DMS114 treated with DMSO at 0.1 percent for 48 hours (cell line): ENCODE measurements at regions not wholly inside any gene's neighbourhood (a gene's known extent, or its start where the extent isn't known, plus 50 kb on each side); places are given as distances from the start of the nearest gene placed in this dataset.

Experiments
- DNase-seq: peaks from one replicate; lab custom pipeline; 2025; ENCODE audit not compliant: unreplicated experiment; lab: John Stamatoyannopoulos, UW

- DNase-seq: no peak
Observed at GRCh38 chr5:6806668-6807067, 93.4 kb downstream of the TENT4A start.

- DNase-seq: no peak
Observed at GRCh38 chr5:6808462-6808861, 95.2 kb downstream of the TENT4A start.

GRCh38 chr5:6810641-6811405 lies 97.6 kb downstream of the TENT4A start:
- no peak for DNase-seq

GRCh38 chr5:6812091-6812490 lies 98.9 kb downstream of the TENT4A start:
- DNase-seq: no peak

- DNase-seq: no peak
Observed at GRCh38 chr5:6812800-6813731, 99.8 kb downstream of the TENT4A start.

- no peak for DNase-seq
Observed at GRCh38 chr5:6814816-6815215, 101.6 kb downstream of the TENT4A start.

GRCh38 chr5:6818594-6819511 lies 105.6 kb downstream of the TENT4A start:
- DNase-seq: no peak

GRCh38 chr5:6819521-6819920 lies 106.3 kb downstream of the TENT4A start:
- no peak for DNase-seq

GRCh38 chr5:6820851-6821479 lies 107.7 kb downstream of the TENT4A start:
- DNase-seq: peak; percentile 46

- no peak for DNase-seq
Observed at GRCh38 chr5:6822068-6822467, 108.8 kb downstream of the TENT4A start.

GRCh38 chr5:6822556-6823343 lies 109.5 kb downstream of the TENT4A start:
- peak; percentile 8 for DNase-seq

GRCh38 chr5:6823996-6824395 lies 110.8 kb downstream of the TENT4A start:
- peak; percentile 16 for DNase-seq

GRCh38 chr5:6825678-6826244 lies 112.5 kb downstream of the TENT4A start:
- DNase-seq: no peak

- no peak for DNase-seq
Observed at GRCh38 chr5:6826756-6827155, 113.5 kb downstream of the TENT4A start.

- DNase-seq: no peak
Observed at GRCh38 chr5:6827526-6828219, 114.4 kb downstream of the TENT4A start.

- no peak for DNase-seq
Observed at GRCh38 chr5:6829150-6829784, 116.0 kb downstream of the TENT4A start.

- no peak for DNase-seq
Observed at GRCh38 chr5:6830643-6831239, 117.5 kb downstream of the TENT4A start.
